Heart left ventricle (tissue), 13 donors: ENCODE measurements at regions not wholly inside any gene's neighbourhood (a gene's known extent, or its start where the extent isn't known, plus 50 kb on each side); places are given as distances from the start of the nearest gene placed in this dataset.

Experiments used
- CTCF ChIP-seq, 12 donors: fragments of 200-600 bp; sonication (generic) in 4 of 12; IDR thresholded peaks; one replicate each; pipeline versions ENCODE4 v1.5.0 to v1.8.0; 2018 to 2022; ENCODE audit warnings: antibody characterized with exemption in 12 of 12, mild to moderate bottlenecking in 5 of 12
- POLR2A ChIP-seq, 2 donors: fragments of 450-650 bp; IDR thresholded peaks; one replicate each; pipeline ENCODE4 v1.6.1; 2017; ENCODE audit warnings: antibody characterized with exemption in 2 of 2, mild to moderate bottlenecking in 2 of 2, moderate library complexity in 2 of 2
- donor health status: ischemic (EF 13 %, LVEDD 7.1; RV severe dilation, severe dysfunction).
- donor health status: DM: no; HTN: yes; CAD: no.
- donor health status: DM: no; HTN: no; CAD: no.
- donor health status: ischemic (EF 25% LVEDD 6.9; RV normal size, moderate dysfunction).
- donor health status: ischemic (EF 25% LVEDD 5.7; RV mildly dilated, moderate dysfunction).
- donor health status: ischemic (EF 35%, LVEDD 5.7; RV mildly dilated, moderate dysfunction).
- donor health status: nonischemic (EF 11% LVEDD 7.7; RV severe dilation, severe dysfunction).
- donor health status: DM: yes; HTN: yes; CAD: no.
- donor health status: PGD.
- donor health status: ischemic (EF 29% LVEDD 5.4; RV normal size, mild dysfunction).
- donor health status: nonischemic (EF 23%, LVEDD 6.1; RV moderate dilation, normal function).

DNA sequence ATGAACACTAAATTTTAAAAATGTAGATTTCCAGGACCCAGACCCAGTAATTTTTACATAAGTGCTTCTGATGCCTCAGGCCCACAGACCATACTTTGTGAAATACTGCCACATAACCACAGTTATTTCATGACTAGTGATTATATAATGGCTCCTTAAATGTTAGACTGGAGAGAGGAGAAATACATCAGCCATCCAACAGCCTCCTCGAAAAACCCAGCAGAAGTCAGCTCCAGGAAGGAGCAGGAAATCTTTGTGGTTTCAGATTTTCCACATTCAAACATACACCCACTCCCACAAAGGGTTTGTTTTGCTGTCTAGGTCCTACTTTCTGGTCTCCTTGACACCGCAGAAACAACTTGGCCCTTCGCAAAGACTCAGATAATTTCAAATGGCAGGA, 455.2 kb downstream of the DTWD2 start:
- TF ChIP-seq CTCF (IDR thresholded peaks at IDR 0.05) (no peak), POLR2A (IDR thresholded peaks at IDR 0.05) (no peak)
